ENCODE measurements at regions not wholly inside any gene's neighbourhood (a gene's known extent, or its start where the extent isn't known, plus 50 kb on each side); places are given as distances from the start of the nearest gene placed in this dataset.

DNA sequence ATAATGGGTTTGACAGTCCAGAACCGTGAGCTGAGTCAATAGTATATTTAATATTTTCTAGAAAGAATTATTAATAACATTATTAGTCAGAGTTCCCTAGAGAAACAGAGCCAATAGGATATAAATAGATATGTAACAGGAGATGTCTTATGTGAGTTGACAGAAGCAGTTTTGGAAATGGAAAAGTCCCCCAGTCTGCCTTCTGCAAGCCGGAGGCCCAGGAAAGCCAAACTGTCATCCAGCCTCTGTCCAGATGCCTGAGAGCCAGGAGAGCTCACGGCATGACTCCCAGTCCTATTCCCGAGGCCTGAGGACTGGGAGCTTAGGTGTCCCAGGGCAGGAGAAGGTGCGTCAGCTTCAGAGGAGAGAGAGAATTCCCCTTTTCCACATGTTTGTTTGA lies 286.4 kb upstream of the ADARB2 start:
- no peak for TF ChIP-seq POLR2AphosphoS5 (IDR thresholded peaks at IDR 0.05; ENCODE audit: low read depth, low read length)
- no peak for TF ChIP-seq TAF1 (IDR thresholded peaks at IDR 0.05; ENCODE audit: borderline replicate concordance, low read depth, low read length)
- no peak for TF ChIP-seq POLR2A (IDR thresholded peaks at IDR 0.05; ENCODE audit: low read depth, low read length)
- FAIRE-seq (no peak), DNase-seq (ENCODE audit: insufficient read length) (no peak)

DNA sequence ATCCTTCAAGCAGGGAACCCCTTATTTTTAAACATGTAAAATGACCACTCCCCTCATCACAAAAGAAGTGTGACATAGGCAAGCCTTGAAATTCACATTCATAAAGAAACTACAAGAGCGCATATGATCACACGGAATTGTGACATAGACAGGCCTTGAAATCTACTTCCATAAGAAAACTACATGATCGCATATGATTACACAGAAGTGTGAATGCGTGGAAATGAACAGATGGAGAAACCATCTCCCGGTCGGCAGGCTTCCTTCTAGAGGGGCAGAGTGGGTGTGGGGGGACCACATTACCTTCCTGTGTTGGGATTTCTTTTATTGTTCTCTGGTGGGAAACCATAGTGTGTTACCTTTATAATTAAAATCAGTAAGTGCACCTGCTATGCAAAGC lies 285.1 kb upstream of the ADARB2 start:
- DNase-seq (ENCODE audit: insufficient read length): no peak
- FAIRE-seq: no peak
- TF ChIP-seq POLR2AphosphoS5 (IDR thresholded peaks at IDR 0.05; ENCODE audit: low read depth, low read length): no peak
- no peak for TF ChIP-seq TAF1 (IDR thresholded peaks at IDR 0.05; ENCODE audit: borderline replicate concordance, low read depth, low read length)
- TF ChIP-seq POLR2A (IDR thresholded peaks at IDR 0.05; ENCODE audit: low read depth, low read length): no peak

DNA sequence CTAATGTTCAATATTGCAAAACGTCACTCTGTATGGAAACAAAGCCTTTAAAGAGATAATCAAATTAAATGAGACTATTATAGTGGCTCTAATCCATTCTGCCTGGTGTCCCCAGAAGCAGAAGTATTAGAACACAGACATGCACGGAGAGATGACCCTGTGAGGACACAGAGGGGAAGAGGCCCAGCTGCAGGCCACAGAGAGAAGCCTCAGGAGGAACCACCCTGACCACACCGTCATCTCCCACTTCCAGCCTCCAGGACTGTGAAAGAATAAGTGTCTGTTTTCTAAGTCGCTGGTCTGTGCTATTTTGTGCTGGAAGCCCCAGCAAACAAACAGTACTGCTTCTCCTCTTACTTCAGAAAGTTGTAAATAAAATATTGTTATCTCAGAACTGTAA lies 283.5 kb upstream of the ADARB2 start:
- DNase-seq (ENCODE audit: insufficient read length): no peak
- TF ChIP-seq POLR2A (IDR thresholded peaks at IDR 0.05; ENCODE audit: low read depth, low read length) (no peak), TAF1 (IDR thresholded peaks at IDR 0.05; ENCODE audit: borderline replicate concordance, low read depth, low read length) (no peak), POLR2AphosphoS5 (IDR thresholded peaks at IDR 0.05; ENCODE audit: low read depth, low read length) (no peak)
- no peak for FAIRE-seq

DNA sequence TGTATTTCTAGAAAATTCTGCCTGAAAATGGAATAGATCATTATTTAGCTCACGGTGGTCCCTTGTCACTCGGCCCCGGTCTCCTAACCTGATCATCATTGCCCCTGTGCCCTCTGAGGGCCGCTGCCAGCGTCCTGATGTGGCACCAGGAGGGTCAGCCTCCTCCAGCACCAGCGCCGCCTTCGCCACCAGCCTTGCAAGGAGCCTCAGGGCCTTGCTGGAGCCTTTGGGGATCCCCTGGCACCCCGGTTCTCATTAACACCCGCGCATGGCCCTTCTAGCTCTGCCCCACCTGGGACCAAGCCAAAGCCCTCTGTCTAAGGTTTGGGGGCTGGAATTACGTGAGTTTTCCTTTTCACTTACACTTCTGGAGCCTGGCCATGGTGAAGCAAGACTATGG lies 282.5 kb upstream of the ADARB2 start:
- DNase-seq (ENCODE audit: insufficient read length) (no peak), FAIRE-seq (no peak)
- TF ChIP-seq TAF1 (IDR thresholded peaks at IDR 0.05; ENCODE audit: borderline replicate concordance, low read depth, low read length) (no peak), POLR2AphosphoS5 (IDR thresholded peaks at IDR 0.05; ENCODE audit: low read depth, low read length) (no peak), POLR2A (IDR thresholded peaks at IDR 0.05; ENCODE audit: low read depth, low read length) (no peak)

DNA sequence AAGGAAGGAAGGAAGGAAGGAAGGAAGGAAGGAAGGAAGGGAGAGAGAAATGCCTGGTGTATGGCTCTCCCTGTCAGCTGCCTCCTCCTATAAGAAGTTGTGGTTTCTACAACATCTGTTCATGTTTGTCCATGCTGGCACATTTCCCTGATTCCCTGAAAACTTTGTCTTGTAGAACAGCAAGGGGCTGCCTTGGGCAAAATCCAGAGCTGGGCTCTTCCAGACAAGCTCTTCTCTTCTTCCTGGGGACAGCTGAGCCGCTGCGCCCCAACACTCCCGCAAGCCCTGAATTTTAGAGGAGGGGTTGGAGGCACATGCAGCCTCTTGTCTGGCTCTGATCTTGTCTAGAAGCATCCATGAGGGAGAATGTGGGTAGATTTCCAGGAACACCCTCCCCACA lies 282.0 kb upstream of the ADARB2 start:
- DNase-seq (ENCODE audit: insufficient read length): no peak
- TF ChIP-seq POLR2A (IDR thresholded peaks at IDR 0.05; ENCODE audit: low read depth, low read length) (no peak), POLR2AphosphoS5 (IDR thresholded peaks at IDR 0.05; ENCODE audit: low read depth, low read length) (no peak), TAF1 (IDR thresholded peaks at IDR 0.05; ENCODE audit: borderline replicate concordance, low read depth, low read length) (no peak)
- FAIRE-seq: no peak

DNA sequence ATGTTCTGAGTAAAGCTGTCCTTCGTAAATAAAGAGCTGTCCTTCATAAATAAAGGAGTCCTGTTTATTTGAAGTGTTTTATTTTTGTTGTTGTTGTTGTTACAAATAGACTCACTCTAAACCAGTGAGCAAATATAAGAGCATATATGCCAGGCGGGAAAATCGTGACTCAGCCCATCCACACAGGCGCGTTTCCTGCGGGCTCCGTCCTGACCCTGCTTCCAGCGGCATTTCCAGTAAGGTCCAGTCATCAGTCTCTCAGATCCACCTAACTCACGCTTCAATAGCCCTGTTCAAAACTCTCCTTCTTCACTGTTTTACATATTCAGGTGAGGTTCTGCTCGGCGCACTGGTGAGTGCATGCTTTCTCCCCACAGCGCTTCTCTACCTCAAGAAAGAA lies 277.2 kb upstream of the ADARB2 start:
- no peak for DNase-seq (ENCODE audit: insufficient read length)
- FAIRE-seq: no peak
- TF ChIP-seq POLR2AphosphoS5 (IDR thresholded peaks at IDR 0.05; ENCODE audit: low read depth, low read length) (no peak), TAF1 (IDR thresholded peaks at IDR 0.05; ENCODE audit: borderline replicate concordance, low read depth, low read length) (no peak), POLR2A (IDR thresholded peaks at IDR 0.05; ENCODE audit: low read depth, low read length) (no peak)

DNA sequence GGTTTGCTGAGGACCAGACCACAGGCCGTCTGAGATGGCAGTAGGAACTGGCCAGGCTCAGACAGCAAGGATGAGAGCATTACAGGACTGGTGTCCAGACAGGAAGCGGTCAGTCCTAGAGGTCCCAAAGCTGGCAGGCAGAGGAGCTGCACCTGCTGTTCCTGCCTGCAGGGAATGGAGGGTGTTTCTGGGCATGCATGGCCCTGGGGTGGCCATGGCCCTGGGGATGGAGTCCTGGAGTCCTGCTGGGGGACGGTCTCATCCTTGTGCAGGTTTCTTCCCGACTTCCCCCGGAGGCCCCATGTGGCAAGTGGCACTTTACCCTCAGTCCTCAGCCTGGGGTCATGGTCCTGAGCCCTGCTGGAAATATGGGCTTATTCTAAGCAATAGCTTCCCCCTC lies 274.9 kb upstream of the ADARB2 start:
- DNase-seq (ENCODE audit: insufficient read length) (no peak), FAIRE-seq (no peak)
- TF ChIP-seq POLR2A (IDR thresholded peaks at IDR 0.05; ENCODE audit: low read depth, low read length): no peak
- no peak for TF ChIP-seq POLR2AphosphoS5 (IDR thresholded peaks at IDR 0.05; ENCODE audit: low read depth, low read length)
- TF ChIP-seq TAF1 (IDR thresholded peaks at IDR 0.05; ENCODE audit: borderline replicate concordance, low read depth, low read length): no peak

DNA sequence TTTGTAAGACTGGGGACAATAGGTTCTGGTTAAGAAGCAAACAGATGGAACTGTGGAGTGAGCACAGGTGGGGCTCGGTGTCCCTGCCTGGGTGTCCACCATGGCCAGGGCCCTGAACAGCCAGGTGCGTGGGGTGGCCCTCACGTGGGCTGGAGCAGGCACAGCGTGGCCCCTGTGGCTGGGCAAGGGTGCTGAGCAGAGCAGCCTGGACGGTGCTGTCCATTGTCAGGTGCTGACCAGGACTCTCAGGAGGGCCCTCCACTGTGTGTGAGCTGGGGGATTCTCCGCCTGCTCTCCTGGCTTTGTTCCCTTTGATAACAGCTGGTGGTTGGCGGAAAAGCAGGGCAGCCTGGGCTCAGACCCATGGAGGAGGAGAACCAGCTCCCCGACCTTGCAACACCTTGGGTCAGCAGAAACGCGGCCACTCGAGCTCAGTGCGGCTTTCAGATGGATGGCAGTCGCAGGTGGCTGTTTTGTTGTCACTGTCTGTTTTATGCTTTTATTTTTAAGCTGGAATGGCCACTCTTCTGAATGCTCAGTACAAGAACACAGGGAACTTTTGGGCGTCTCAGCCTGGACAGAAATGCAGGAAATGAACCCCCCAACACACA lies 273.9 kb upstream of the ADARB2 start:
- TF ChIP-seq POLR2AphosphoS5 (IDR thresholded peaks at IDR 0.05; ENCODE audit: low read depth, low read length): no peak
- TF ChIP-seq POLR2A (IDR thresholded peaks at IDR 0.05; ENCODE audit: low read depth, low read length): no peak
- no peak for TF ChIP-seq TAF1 (IDR thresholded peaks at IDR 0.05; ENCODE audit: borderline replicate concordance, low read depth, low read length)
- FAIRE-seq (no peak), DNase-seq (ENCODE audit: insufficient read length) (no peak)

DNA sequence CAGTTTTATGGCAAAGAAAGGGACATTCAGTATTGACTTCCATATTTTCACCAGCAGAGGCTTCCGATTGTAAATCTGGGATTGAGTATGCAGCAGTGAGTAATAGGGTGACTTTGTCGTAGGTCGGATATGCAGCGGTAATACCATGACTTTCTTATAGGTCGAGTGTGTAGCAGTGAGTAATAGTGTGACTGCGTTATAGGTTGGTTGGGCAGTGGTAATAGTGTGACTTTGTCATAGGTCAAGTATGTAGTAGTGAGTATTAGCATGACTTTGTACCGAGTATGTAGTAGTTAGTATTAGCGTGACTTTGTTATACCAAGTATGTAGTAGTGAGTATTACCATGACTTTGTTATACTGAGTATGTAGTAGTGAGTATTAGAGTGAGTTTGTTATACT lies 268.2 kb upstream of the ADARB2 start:
- DNase-seq (ENCODE audit: insufficient read length) (no peak), FAIRE-seq (no peak)
- no peak for TF ChIP-seq POLR2AphosphoS5 (IDR thresholded peaks at IDR 0.05; ENCODE audit: low read depth, low read length)
- no peak for TF ChIP-seq POLR2A (IDR thresholded peaks at IDR 0.05; ENCODE audit: low read depth, low read length)
- no peak for TF ChIP-seq TAF1 (IDR thresholded peaks at IDR 0.05; ENCODE audit: borderline replicate concordance, low read depth, low read length)

DNA sequence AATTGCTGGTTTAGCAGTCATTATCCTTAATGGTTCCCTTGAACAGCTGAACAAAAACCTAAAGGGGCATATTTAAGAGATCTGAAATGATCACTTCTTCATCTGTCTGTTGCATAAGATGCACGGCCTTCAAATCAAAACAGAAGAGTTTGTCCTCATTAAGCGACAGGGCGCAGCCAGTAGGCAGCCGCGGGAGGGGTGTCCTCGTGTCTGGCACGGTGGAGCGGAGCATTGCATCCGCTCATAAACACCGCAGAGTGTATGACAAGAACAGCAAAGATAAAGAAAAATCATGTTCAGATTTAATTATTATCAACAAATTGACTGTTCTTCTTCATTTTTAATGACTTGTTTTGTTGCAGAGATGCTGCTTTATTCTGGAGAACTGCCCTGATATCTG lies 255.6 kb upstream of the ADARB2 start:
- FAIRE-seq: no peak
- no peak for DNase-seq (ENCODE audit: insufficient read length)
- TF ChIP-seq TAF1 (IDR thresholded peaks at IDR 0.05; ENCODE audit: borderline replicate concordance, low read depth, low read length) (no peak), POLR2A (IDR thresholded peaks at IDR 0.05; ENCODE audit: low read depth, low read length) (no peak), POLR2AphosphoS5 (IDR thresholded peaks at IDR 0.05; ENCODE audit: low read depth, low read length) (no peak)

DNA sequence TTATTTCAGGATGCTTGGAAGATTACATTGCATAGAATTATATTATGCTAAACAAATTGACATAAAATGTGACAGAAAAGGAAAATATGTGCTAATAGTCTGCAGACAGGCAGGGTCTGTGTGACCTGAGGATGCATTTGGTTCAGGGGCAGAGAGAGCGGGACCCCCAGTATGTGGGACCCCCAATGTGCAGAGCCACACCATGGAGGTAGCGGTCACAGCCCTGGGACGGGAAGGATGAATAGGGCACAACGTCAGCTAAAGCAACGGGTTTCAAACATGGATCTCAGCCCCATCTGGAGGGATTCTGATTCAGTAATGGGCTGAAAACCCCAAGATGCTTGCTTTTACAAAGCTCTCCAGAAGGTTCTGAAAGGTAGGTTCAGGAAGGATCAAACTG lies 251.8 kb upstream of the ADARB2 start:
- FAIRE-seq: no peak
- no peak for DNase-seq (ENCODE audit: insufficient read length)
- TF ChIP-seq POLR2AphosphoS5 (IDR thresholded peaks at IDR 0.05; ENCODE audit: low read depth, low read length) (no peak), TAF1 (IDR thresholded peaks at IDR 0.05; ENCODE audit: borderline replicate concordance, low read depth, low read length) (no peak), POLR2A (IDR thresholded peaks at IDR 0.05; ENCODE audit: low read depth, low read length) (no peak)

DNA sequence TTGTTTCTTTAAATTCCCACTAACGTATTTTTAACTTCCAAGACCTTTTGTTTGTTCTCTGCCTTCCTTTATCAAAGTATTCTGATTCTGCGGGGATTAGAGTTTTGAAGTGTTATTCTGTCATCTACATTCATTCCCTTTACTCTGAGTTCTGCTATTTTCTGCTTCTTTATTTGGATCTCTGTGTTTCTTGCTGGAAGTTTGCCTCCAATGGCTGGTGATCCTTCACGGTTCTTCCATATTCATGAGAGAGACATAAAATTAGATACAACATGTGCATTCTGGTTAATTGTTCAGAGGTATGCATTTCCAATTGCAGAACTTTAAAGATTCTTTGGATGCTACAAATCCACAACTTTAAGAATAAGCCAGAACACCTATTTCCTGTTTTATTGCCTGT lies 244.7 kb upstream of the ADARB2 start:
- FAIRE-seq (no peak), DNase-seq (ENCODE audit: insufficient read length) (no peak)
- no peak for TF ChIP-seq POLR2AphosphoS5 (IDR thresholded peaks at IDR 0.05; ENCODE audit: low read depth, low read length)
- no peak for TF ChIP-seq POLR2A (IDR thresholded peaks at IDR 0.05; ENCODE audit: low read depth, low read length)
- TF ChIP-seq TAF1 (IDR thresholded peaks at IDR 0.05; ENCODE audit: borderline replicate concordance, low read depth, low read length): no peak

Measured in GM12892 (cell line).